ENCODE measurements at regions not wholly inside any gene's neighbourhood (a gene's known extent, or its start where the extent isn't known, plus 50 kb on each side); places are given as distances from the start of the nearest gene placed in this dataset.

GRCh38 chr15:62389885-62390790 is 225.1 kb upstream of the C2CD4B start, which contains the start of gene TLN2:
- TF ChIP-seq, protein P1, sequence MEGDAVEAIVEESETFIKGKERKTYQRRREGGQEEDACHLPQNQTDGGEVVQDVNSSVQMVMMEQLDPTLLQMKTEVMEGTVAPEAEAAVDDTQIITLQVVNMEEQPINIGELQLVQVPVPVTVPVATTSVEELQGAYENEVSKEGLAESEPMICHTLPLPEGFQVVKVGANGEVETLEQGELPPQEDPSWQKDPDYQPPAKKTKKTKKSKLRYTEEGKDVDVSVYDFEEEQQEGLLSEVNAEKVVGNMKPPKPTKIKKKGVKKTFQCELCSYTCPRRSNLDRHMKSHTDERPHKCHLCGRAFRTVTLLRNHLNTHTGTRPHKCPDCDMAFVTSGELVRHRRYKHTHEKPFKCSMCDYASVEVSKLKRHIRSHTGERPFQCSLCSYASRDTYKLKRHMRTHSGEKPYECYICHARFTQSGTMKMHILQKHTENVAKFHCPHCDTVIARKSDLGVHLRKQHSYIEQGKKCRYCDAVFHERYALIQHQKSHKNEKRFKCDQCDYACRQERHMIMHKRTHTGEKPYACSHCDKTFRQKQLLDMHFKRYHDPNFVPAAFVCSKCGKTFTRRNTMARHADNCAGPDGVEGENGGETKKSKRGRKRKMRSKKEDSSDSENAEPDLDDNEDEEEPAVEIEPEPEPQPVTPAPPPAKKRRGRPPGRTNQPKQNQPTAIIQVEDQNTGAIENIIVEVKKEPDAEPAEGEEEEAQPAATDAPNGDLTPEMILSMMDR (conservative IDR thresholded peaks at IDR 0.05) = no peak
- no peak for TF ChIP-seq EZH2 (IDR thresholded peaks at IDR 0.05; ENCODE audit: low read depth)
